ENCODE measurements at regions not wholly inside any gene's neighbourhood (a gene's known extent, or its start where the extent isn't known, plus 50 kb on each side); places are given as distances from the start of the nearest gene placed in this dataset.

DNA sequence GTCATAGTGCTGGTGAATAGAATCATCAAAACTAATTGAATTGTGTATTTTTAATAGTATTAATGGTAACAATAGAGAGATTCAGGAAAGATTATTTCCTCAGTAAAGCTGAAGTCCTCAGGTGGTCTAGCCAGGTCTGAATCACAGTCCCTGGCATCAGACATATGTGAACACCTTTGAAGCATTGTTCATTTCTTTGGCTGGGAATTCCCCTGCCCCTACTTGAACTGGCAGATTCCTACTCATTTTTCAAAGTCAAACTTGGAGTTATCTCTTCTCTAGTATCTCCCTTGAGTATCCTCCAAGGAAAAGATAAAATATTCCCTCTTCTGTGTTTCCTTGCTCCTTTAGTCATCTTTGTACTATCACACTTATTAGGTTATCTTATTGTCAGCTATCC, 759.8 kb downstream of the ADGRL2 start:
- Histone ChIP-seq H3K27me3 (no peaks in the 10 kb centered on the region), H3K9me3 (no peaks in the 10 kb centered on the region), H3K36me3 (no peaks in the 10 kb centered on the region), H3K27ac (no peak overlapping the region), H3K4me1 (peaks cover 0 to 18% (median 6%) of the 10 kb centered on the region in 4 donors), H3K4me3 (no peak overlapping the region)
- TF ChIP-seq POLR2AphosphoS5 (IDR thresholded peaks at IDR 0.05) (no peak), POLR2A (IDR thresholded peaks at IDR 0.05) (no peak), EP300 (IDR thresholded peaks at IDR 0.05) (no peak)
- TF ChIP-seq, protein P1, sequence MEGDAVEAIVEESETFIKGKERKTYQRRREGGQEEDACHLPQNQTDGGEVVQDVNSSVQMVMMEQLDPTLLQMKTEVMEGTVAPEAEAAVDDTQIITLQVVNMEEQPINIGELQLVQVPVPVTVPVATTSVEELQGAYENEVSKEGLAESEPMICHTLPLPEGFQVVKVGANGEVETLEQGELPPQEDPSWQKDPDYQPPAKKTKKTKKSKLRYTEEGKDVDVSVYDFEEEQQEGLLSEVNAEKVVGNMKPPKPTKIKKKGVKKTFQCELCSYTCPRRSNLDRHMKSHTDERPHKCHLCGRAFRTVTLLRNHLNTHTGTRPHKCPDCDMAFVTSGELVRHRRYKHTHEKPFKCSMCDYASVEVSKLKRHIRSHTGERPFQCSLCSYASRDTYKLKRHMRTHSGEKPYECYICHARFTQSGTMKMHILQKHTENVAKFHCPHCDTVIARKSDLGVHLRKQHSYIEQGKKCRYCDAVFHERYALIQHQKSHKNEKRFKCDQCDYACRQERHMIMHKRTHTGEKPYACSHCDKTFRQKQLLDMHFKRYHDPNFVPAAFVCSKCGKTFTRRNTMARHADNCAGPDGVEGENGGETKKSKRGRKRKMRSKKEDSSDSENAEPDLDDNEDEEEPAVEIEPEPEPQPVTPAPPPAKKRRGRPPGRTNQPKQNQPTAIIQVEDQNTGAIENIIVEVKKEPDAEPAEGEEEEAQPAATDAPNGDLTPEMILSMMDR (IDR thresholded peaks at IDR 0.05): no peak
- DNase-seq: no peak
- intact Hi-C loops (cut with DNase I; ENCODE audit: low total_unique reads): no loop called here

DNA sequence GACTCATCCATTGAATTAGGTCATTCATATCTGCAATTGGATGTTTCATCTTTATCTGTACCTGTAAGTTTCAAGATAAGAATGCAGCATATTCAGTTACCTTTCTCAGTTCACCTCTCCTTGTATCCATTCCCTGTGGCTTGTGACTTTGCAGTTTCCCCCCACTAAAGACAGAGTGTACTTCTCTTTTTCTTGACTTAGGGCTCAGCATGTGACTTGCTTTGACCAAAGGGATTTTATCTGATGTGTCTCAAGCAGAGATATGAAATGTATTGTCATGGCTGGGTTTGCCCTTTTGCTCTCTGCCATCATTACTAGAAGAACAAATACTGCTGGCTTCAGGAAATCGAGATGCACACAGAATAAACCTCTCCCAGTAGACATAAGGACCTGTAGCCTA, 754.8 kb downstream of the ADGRL2 start:
- TF ChIP-seq EP300 (IDR thresholded peaks at IDR 0.05) (no peak), POLR2AphosphoS5 (IDR thresholded peaks at IDR 0.05) (no peak), POLR2A (IDR thresholded peaks at IDR 0.05) (no peak)
- TF ChIP-seq, protein P1 (IDR thresholded peaks at IDR 0.05): no peak
- Histone ChIP-seq H3K27ac (no peak overlapping the region), H3K9me3 (no peaks in the 10 kb centered on the region), H3K27me3 (no peaks in the 10 kb centered on the region), H3K4me1 (no peaks in the 10 kb centered on the region), H3K36me3 (no peaks in the 10 kb centered on the region), H3K4me3 (no peak overlapping the region)
- DNase-seq: no peak
- 0 to 45% (median 23%) methylated on average over 1 of the region's 1 CpG for WGBS, 5 donors
- intact Hi-C loops (cut with DNase I; ENCODE audit: low total_unique reads): no loop called here

GRCh38 chr1:82549841-82550240, 749.1 kb downstream of the ADGRL2 start:
- H3K27me3 ChIP-seq: no peaks in the 10 kb centered on the region
- WGBS, 5 donors: 72 to 78% (median 74%) methylated on average over 4 of the region's 4 CpGs
- H3K27ac ChIP-seq: no peak overlapping the region
- TF ChIP-seq POLR2A (IDR thresholded peaks at IDR 0.05): no peak
- TF ChIP-seq, protein P1 (IDR thresholded peaks at IDR 0.05): no peak
- TF ChIP-seq EP300 (IDR thresholded peaks at IDR 0.05): no peak
- no peak for TF ChIP-seq POLR2AphosphoS5 (IDR thresholded peaks at IDR 0.05)
- H3K36me3 ChIP-seq: no peaks in the 10 kb centered on the region
- no peaks in the 10 kb centered on the region for H3K9me3 ChIP-seq
- no peaks in the 10 kb centered on the region for H3K4me1 ChIP-seq
- no peak for DNase-seq
- intact Hi-C loops (cut with DNase I; ENCODE audit: low total_unique reads): no loop called here
- no peak overlapping the region for H3K4me3 ChIP-seq

GRCh38 chr1:82542766-82543165, 742.0 kb downstream of the ADGRL2 start:
- Histone ChIP-seq H3K36me3 (no peaks in the 10 kb centered on the region), H3K27me3 (no peaks in the 10 kb centered on the region), H3K4me1 (no peaks in the 10 kb centered on the region), H3K9me3 (no peaks in the 10 kb centered on the region), H3K27ac (no peak overlapping the region), H3K4me3 (no peak overlapping the region)
- no peak for DNase-seq
- intact Hi-C loops (cut with DNase I; ENCODE audit: low total_unique reads): no loop called here
- TF ChIP-seq POLR2AphosphoS5 (IDR thresholded peaks at IDR 0.05) (no peak), POLR2A (IDR thresholded peaks at IDR 0.05) (no peak), EP300 (IDR thresholded peaks at IDR 0.05) (no peak)
- TF ChIP-seq, protein P1 (IDR thresholded peaks at IDR 0.05): no peak

Data from stomach (tissue), 8 donors.